Skeletal muscle tissue (tissue), 3 donors: ENCODE measurements at regions not wholly inside any gene's neighbourhood (a gene's known extent, or its start where the extent isn't known, plus 50 kb on each side); places are given as distances from the start of the nearest gene placed in this dataset.

Experiments used
- H3K27ac ChIP-seq: one replicate; pipeline ENCODE4 v1.7.0; 2013; ENCODE audit warnings: mild to moderate bottlenecking, low read depth, low read length, inconsistent platforms
- H3K27me3 ChIP-seq, 3 donors: one replicate each; pipeline ENCODE4 v1.7.0; 2013; ENCODE audit warnings: low read length in 3 of 3; ENCODE audit not compliant: control insufficient read depth in 3 of 3, insufficient read depth in 3 of 3
- H3K36me3 ChIP-seq, 3 donors: one replicate each; pipeline ENCODE4 v1.7.0; 2013; ENCODE audit warnings: low read length in 3 of 3; ENCODE audit not compliant: control insufficient read depth in 3 of 3, insufficient read depth in 3 of 3
- H3K4me1 ChIP-seq, 3 donors: one replicate each; pipeline ENCODE4 v1.7.0; 2013; ENCODE audit warnings: low read length in 3 of 3, mild to moderate bottlenecking in 3 of 3; ENCODE audit not compliant: control insufficient read depth in 3 of 3, insufficient read depth in 3 of 3
- H3K4me3 ChIP-seq, 3 donors: one replicate each; pipeline ENCODE4 v1.7.0; 2013; ENCODE audit warnings: low read length in 3 of 3
- H3K9ac ChIP-seq, 3 donors: one replicate each; pipeline ENCODE4 v1.7.0; 2013; ENCODE audit warnings: low read length in 3 of 3, mild to moderate bottlenecking in 3 of 3, moderate library complexity in 2 of 3, low read depth in 1 of 3
- H3K9me3 ChIP-seq, 3 donors: one replicate each; pipeline ENCODE4 v1.7.0; 2013; ENCODE audit warnings: low read length in 3 of 3; ENCODE audit not compliant: control insufficient read depth in 3 of 3
- donor health status: Osteomylitis.

GRCh38 chr12:67137256-67137655 lies 131.9 kb upstream of the CAND1 start:
- Histone ChIP-seq H3K4me3 (no peak overlapping the region), H3K9me3 (no peaks in the 10 kb centered on the region), H3K4me1 (no peaks in the 10 kb centered on the region), H3K27ac (no peak overlapping the region), H3K27me3 (no peaks in the 10 kb centered on the region), H3K9ac (no peak overlapping the region), H3K36me3 (no peaks in the 10 kb centered on the region)

- H3K27ac ChIP-seq: no peak overlapping the region
- no peaks in the 10 kb centered on the region for H3K9me3 ChIP-seq
- H3K27me3 ChIP-seq: no peaks in the 10 kb centered on the region
- no peak overlapping the region for H3K4me3 ChIP-seq
- H3K4me1 ChIP-seq: no peaks in the 10 kb centered on the region
- no peak overlapping the region for H3K9ac ChIP-seq
- H3K36me3 ChIP-seq: no peaks in the 10 kb centered on the region
Observed at GRCh38 chr12:67141296-67142018, 127.7 kb upstream of the CAND1 start.

GRCh38 chr12:67145692-67146091 lies 123.5 kb upstream of the CAND1 start:
- no peaks in the 10 kb centered on the region for H3K4me1 ChIP-seq
- no peaks in the 10 kb centered on the region for H3K36me3 ChIP-seq
- no peak overlapping the region for H3K9ac ChIP-seq
- no peak overlapping the region for H3K27ac ChIP-seq
- no peak overlapping the region for H3K4me3 ChIP-seq
- no peaks in the 10 kb centered on the region for H3K9me3 ChIP-seq
- no peaks in the 10 kb centered on the region for H3K27me3 ChIP-seq

- Histone ChIP-seq H3K9ac (no peak overlapping the region), H3K36me3 (no peaks in the 10 kb centered on the region), H3K9me3 (no peaks in the 10 kb centered on the region), H3K27ac (no peak overlapping the region), H3K27me3 (no peaks in the 10 kb centered on the region), H3K4me3 (no peak overlapping the region), H3K4me1 (no peaks in the 10 kb centered on the region)
Observed at GRCh38 chr12:67147030-67147429, 122.1 kb upstream of the CAND1 start.

- no peaks in the 10 kb centered on the region for H3K36me3 ChIP-seq
- H3K27ac ChIP-seq: no peak overlapping the region
Observed at GRCh38 chr12:67147447-67147846, 121.7 kb upstream of the CAND1 start.

GRCh38 chr12:67148265-67148664 lies 120.9 kb upstream of the CAND1 start:
- H3K4me3 ChIP-seq: no peak overlapping the region
- H3K4me1 ChIP-seq: no peaks in the 10 kb centered on the region
- no peaks in the 10 kb centered on the region for H3K9me3 ChIP-seq
- H3K27me3 ChIP-seq: no peaks in the 10 kb centered on the region
- no peak overlapping the region for H3K9ac ChIP-seq
- no peak overlapping the region for H3K27ac ChIP-seq
- H3K36me3 ChIP-seq: no peaks in the 10 kb centered on the region

More at GRCh38 chr12:67147447-67147846, 121.7 kb upstream of the CAND1 start:
- H3K9me3 ChIP-seq: no peaks in the 10 kb centered on the region
- H3K27me3 ChIP-seq: no peaks in the 10 kb centered on the region
- no peak overlapping the region for H3K4me3 ChIP-seq
- H3K9ac ChIP-seq: no peak overlapping the region
- H3K4me1 ChIP-seq: no peaks in the 10 kb centered on the region

- Histone ChIP-seq H3K27me3 (no peaks in the 10 kb centered on the region), H3K4me1 (no peaks in the 10 kb centered on the region), H3K4me3 (no peak overlapping the region), H3K9ac (no peak overlapping the region), H3K36me3 (no peaks in the 10 kb centered on the region), H3K27ac (no peak overlapping the region), H3K9me3 (no peaks in the 10 kb centered on the region)
Observed at GRCh38 chr12:67151886-67152285, 117.3 kb upstream of the CAND1 start.

GRCh38 chr12:67152451-67152850 lies 116.7 kb upstream of the CAND1 start:
- Histone ChIP-seq H3K36me3 (no peaks in the 10 kb centered on the region), H3K27me3 (no peaks in the 10 kb centered on the region), H3K9ac (no peak overlapping the region), H3K4me3 (no peak overlapping the region), H3K4me1 (no peaks in the 10 kb centered on the region), H3K9me3 (no peaks in the 10 kb centered on the region), H3K27ac (no peak overlapping the region)

- no peaks in the 10 kb centered on the region for H3K36me3 ChIP-seq
- no peak overlapping the region for H3K27ac ChIP-seq
- no peaks in the 10 kb centered on the region for H3K27me3 ChIP-seq
- no peak overlapping the region for H3K9ac ChIP-seq
- H3K4me1 ChIP-seq: no peaks in the 10 kb centered on the region
- no peak overlapping the region for H3K4me3 ChIP-seq
- H3K9me3 ChIP-seq: no peaks in the 10 kb centered on the region
Observed at GRCh38 chr12:67154901-67155300, 114.3 kb upstream of the CAND1 start.

- H3K27me3 ChIP-seq: no peaks in the 10 kb centered on the region
- H3K27ac ChIP-seq: no peak overlapping the region
- no peaks in the 10 kb centered on the region for H3K36me3 ChIP-seq
- H3K4me1 ChIP-seq: no peaks in the 10 kb centered on the region
- H3K9me3 ChIP-seq: no peaks in the 10 kb centered on the region
- no peak overlapping the region for H3K4me3 ChIP-seq
- no peak overlapping the region for H3K9ac ChIP-seq
Observed at GRCh38 chr12:67155863-67156262, 113.3 kb upstream of the CAND1 start.
